Stimulated activated CD8-positive, alpha-beta memory T cell treated with anti-CD3 and anti-CD28 coated beads, Interleukin-12 subunit alpha, Interleukin-12 subunit beta, amount 100 ng/mL, for 1 hour (primary cell): ENCODE measurements at regions not wholly inside any gene's neighbourhood (a gene's known extent, or its start where the extent isn't known, plus 50 kb on each side); places are given as distances from the start of the nearest gene placed in this dataset.

ENCODE experiments used
- DNase-seq: peaks from one replicate; pipeline ENCODE4 v3.0.0-alpha.2; 2020; ENCODE audit warnings: low read depth

DNA sequence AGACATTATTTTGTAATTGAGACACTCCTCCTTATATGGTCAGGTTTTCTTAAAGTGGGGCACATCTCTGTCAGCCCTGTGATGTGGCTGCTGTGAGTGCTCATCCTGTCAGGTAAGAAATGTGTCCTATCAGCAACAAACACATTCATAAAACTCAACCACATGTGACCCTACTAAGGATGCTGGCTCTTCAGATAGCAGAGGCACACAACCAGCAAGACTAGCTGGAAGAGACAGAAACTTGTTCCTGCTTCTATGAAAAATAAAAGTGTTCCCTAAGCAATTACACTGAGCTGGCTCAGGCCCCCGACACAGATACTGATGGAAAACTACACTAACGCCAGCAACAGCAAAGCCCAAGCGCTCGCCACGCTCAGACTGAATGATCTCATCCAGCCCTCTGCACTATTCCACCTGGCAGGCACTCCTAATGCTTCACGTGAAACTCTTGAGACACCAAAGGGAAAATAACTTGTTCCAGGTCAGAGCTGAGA, 49.8 kb upstream of the CYP2D6 start:
- no peak for DNase-seq
